HepG2 (cell line): ENCODE measurements at regions not wholly inside any gene's neighbourhood (a gene's known extent, or its start where the extent isn't known, plus 50 kb on each side); places are given as distances from the start of the nearest gene placed in this dataset.

Source experiments
- ATAC-seq: fragments of 200-7000 bp; cut with Tn5 transposase; 3 replicates; pipeline ENCODE4 v1.9.1; 2020; ENCODE audit warnings: mild to moderate bottlenecking, moderate library complexity
- BruUV-seq: library from RNA; stranded (reverse); fragments of 400-500 nt; replicated peaks from 2 replicates; lab custom pipeline; 2021; lab: Mats Ljungman, UMichigan
- CTCF ChIA-PET: fragments of 300-600 bp; formaldehyde crosslinking; extraction: SDS; loops from one replicate; lab custom pipeline; 2021; ENCODE audit warnings: low total read pairs, inconsistent platforms, low intra/inter-chr PET ratio; lab: Yijun Ruan, JAX
- POLR2A ChIA-PET: fragments of 350-600 bp; sonication (Branson Sonifier 250); formaldehyde crosslinking; loops from one replicate; lab custom pipeline; 2020; ENCODE audit warnings: antibody characterized with exemption, inconsistent platforms; lab: Yijun Ruan, JAX
- DNase-seq: peaks from one replicate; pipeline ENCODE4 v3.0.0-alpha.2; 2015; ENCODE audit warnings: low spot score
- FAIRE-seq: peaks from 3 replicates; lab custom pipeline; 2011; peaks lifted over from hg19 to GRCh38; lab: Jason Lieb, UNC
- H2AFZ ChIP-seq: one replicate; pipeline ENCODE4 v1.6.1; 2011; ENCODE audit warnings: low read length, inconsistent platforms
- H3K27ac ChIP-seq: fragments of 300-600 bp; 3 replicates; pipeline ENCODE4 v1.8.0; 2011; ENCODE audit warnings: mixed run types, mild to moderate bottlenecking, mixed read lengths, low read length, inconsistent platforms; ENCODE audit not compliant: insufficient read depth; ENCODE audit errors: extremely low read length
- H3K27me3 ChIP-seq, 2 experiments: fragments of 200-600 bp in 1 of 2; 2 replicates in 1 of 2; 3 replicates in 1 of 2; pipeline versions ENCODE4 v1.6.0 to v1.8.0; 2011; ENCODE audit warnings: low read length in 2 of 2, mild to moderate bottlenecking in 2 of 2, moderate library complexity in 2 of 2, inconsistent platforms in 1 of 2; ENCODE audit not compliant: insufficient read depth in 2 of 2, control insufficient read depth in 1 of 2
- H3K36me3 ChIP-seq, 2 experiments: fragments of 200-600 bp in 1 of 2; replicated peaks in 1 of 2; 2 replicates in 1 of 2; 3 replicates in 1 of 2; pipeline versions ENCODE4 v1.5.1 to v1.8.0; 2011; ENCODE audit warnings: low read length in 2 of 2, inconsistent platforms in 1 of 2; ENCODE audit not compliant: insufficient read depth in 2 of 2, control insufficient read depth in 1 of 2
- H3K4me1 ChIP-seq: 2 replicates; pipeline ENCODE4 v1.5.1; 2012; ENCODE audit warnings: low read length, inconsistent platforms; ENCODE audit not compliant: insufficient read depth
- H3K4me2 ChIP-seq: 2 replicates; pipeline ENCODE4 v1.6.0; 2011; ENCODE audit warnings: low read depth, low read length, inconsistent platforms
- H3K4me3 ChIP-seq, 3 experiments: fragments of 200-600 bp in 1 of 3; sonication (generic), shearing (Covaris generic) in 1 of 3; replicated peaks in 1 of 3; 2 replicates each; pipeline ENCODE4 v1.5.1; 2011 to 2016; ENCODE audit warnings: low read length in 3 of 3, inconsistent platforms in 2 of 3, low read depth in 2 of 3, mild to moderate bottlenecking in 2 of 3, control low read depth in 1 of 3, mixed read lengths in 1 of 3; ENCODE audit not compliant: insufficient read depth in 1 of 3
- H3K79me2 ChIP-seq: one replicate; pipeline ENCODE4 v1.6.1; 2011; ENCODE audit warnings: low read length, inconsistent platforms; ENCODE audit not compliant: insufficient read depth
- H3K9ac ChIP-seq: 2 replicates; pipeline ENCODE4 v1.6.0; 2011; ENCODE audit warnings: mild to moderate bottlenecking, low read depth, low read length, inconsistent platforms; ENCODE audit not compliant: insufficient read depth
- H3K9me3 ChIP-seq: 2 replicates; pipeline ENCODE4 v1.5.1; 2012; ENCODE audit warnings: mild to moderate bottlenecking, low read length
- H4K20me1 ChIP-seq: 2 replicates; pipeline ENCODE4 v1.6.0; 2011; ENCODE audit warnings: inconsistent platforms, mild to moderate bottlenecking, low read length, moderate library complexity; ENCODE audit not compliant: insufficient read depth
- NCOR1 ChIP-seq: fragments of 200-600 bp; sonication (generic); IDR thresholded peaks from 2 replicates; pipeline ENCODE4 v1.7.0; 2017; ENCODE audit warnings: antibody characterized with exemption, low read length, borderline replicate concordance
- NFE2L2 ChIP-seq: fragments of 150-350 bp; IDR thresholded peaks from 2 replicates; pipeline ENCODE4 v1.6.1; 2014; ENCODE audit warnings: low read length
- NFYB ChIP-seq: sonication (generic); formaldehyde crosslinking; IDR thresholded peaks from 2 replicates; pipeline ENCODE4 v1.4.0; 2020; ENCODE audit warnings: missing genetic modification reagents
- RAD51 ChIP-seq: fragments of 450-650 bp; IDR thresholded peaks from 2 replicates; pipeline ENCODE4 v1.6.1; 2016; ENCODE audit warnings: borderline replicate concordance
- TAF15 ChIP-seq: fragments of 200-400 bp; formaldehyde crosslinking; IDR thresholded peaks from one replicate; pipeline ENCODE4 v1.6.1; 2018; ENCODE audit warnings: mild to moderate bottlenecking, low read depth, low read length; ENCODE audit not compliant: poor library complexity, severe bottlenecking
- ZNF44 ChIP-seq: sonication (generic); formaldehyde crosslinking; IDR thresholded peaks from 2 replicates; pipeline ENCODE4 v1.5.1; 2020; ENCODE audit warnings: mild to moderate bottlenecking, missing genetic modification reagents
- ZNF484 ChIP-seq: sonication (generic); formaldehyde crosslinking; IDR thresholded peaks from 2 replicates; pipeline ENCODE4 v1.5.1; 2020; ENCODE audit warnings: mild to moderate bottlenecking, low read depth, missing genetic modification reagents, borderline replicate concordance
- ZNF772 ChIP-seq: sonication (generic); formaldehyde crosslinking; IDR thresholded peaks from 2 replicates; pipeline ENCODE4 v1.5.0; 2020; ENCODE audit warnings: mild to moderate bottlenecking, missing genetic modification reagents
- WGBS: methylation state at CpG from one replicate; pipeline ENCODE4 v1.1.6; 2017; ENCODE audit warnings: low lambda C conversion rate; 5-methylcytosine and 5-hydroxymethylcytosine counted together
- in situ Hi-C: cut with HindIII; loops from 2 replicates; pipeline ENCODE4 v1.10.0; 2017; ENCODE audit warnings: low pct_unique_long_range_greater_than_20kb; ENCODE audit not compliant: extremely low pct_ligation_motif_present
- intact Hi-C: fragments of 100-400 bp; cut with micrococcal nuclease; formaldehyde crosslinking; loops from one replicate; pipeline ENCODE4 v1.10.0; 2022; ENCODE audit not compliant: unreplicated experiment
- TF ChIP-seq, protein P1 (sequence below): IDR thresholded peaks from 2 replicates; pipeline ENCODE4 v1.6.1; 2016; ENCODE audit warnings: low read depth, missing genetic modification reagents, missing compliant biosample characterization
- TF ChIP-seq, protein P2 (sequence below): sonication (generic); formaldehyde crosslinking; IDR thresholded peaks from 2 replicates; pipeline ENCODE4 v1.4.0; 2020; ENCODE audit warnings: missing genetic modification reagents

GRCh38 chr5:159732220-159732619 lies 184.1 kb upstream of the ADRA1B start (continued):
- TF ChIP-seq, protein P1, sequence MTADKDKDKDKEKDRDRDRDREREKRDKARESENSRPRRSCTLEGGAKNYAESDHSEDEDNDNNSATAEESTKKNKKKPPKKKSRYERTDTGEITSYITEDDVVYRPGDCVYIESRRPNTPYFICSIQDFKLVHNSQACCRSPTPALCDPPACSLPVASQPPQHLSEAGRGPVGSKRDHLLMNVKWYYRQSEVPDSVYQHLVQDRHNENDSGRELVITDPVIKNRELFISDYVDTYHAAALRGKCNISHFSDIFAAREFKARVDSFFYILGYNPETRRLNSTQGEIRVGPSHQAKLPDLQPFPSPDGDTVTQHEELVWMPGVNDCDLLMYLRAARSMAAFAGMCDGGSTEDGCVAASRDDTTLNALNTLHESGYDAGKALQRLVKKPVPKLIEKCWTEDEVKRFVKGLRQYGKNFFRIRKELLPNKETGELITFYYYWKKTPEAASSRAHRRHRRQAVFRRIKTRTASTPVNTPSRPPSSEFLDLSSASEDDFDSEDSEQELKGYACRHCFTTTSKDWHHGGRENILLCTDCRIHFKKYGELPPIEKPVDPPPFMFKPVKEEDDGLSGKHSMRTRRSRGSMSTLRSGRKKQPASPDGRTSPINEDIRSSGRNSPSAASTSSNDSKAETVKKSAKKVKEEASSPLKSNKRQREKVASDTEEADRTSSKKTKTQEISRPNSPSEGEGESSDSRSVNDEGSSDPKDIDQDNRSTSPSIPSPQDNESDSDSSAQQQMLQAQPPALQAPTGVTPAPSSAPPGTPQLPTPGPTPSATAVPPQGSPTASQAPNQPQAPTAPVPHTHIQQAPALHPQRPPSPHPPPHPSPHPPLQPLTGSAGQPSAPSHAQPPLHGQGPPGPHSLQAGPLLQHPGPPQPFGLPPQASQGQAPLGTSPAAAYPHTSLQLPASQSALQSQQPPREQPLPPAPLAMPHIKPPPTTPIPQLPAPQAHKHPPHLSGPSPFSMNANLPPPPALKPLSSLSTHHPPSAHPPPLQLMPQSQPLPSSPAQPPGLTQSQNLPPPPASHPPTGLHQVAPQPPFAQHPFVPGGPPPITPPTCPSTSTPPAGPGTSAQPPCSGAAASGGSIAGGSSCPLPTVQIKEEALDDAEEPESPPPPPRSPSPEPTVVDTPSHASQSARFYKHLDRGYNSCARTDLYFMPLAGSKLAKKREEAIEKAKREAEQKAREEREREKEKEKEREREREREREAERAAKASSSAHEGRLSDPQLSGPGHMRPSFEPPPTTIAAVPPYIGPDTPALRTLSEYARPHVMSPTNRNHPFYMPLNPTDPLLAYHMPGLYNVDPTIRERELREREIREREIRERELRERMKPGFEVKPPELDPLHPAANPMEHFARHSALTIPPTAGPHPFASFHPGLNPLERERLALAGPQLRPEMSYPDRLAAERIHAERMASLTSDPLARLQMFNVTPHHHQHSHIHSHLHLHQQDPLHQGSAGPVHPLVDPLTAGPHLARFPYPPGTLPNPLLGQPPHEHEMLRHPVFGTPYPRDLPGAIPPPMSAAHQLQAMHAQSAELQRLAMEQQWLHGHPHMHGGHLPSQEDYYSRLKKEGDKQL, result no peak
- TF ChIP-seq ZNF772 (no peak), NFYB (no peak), ZNF484 (CRISPR knock-in tag) (no peak), RAD51 (no peak), NFE2L2 (no peak), ZNF44 (no peak)
- TF ChIP-seq, protein P2, sequence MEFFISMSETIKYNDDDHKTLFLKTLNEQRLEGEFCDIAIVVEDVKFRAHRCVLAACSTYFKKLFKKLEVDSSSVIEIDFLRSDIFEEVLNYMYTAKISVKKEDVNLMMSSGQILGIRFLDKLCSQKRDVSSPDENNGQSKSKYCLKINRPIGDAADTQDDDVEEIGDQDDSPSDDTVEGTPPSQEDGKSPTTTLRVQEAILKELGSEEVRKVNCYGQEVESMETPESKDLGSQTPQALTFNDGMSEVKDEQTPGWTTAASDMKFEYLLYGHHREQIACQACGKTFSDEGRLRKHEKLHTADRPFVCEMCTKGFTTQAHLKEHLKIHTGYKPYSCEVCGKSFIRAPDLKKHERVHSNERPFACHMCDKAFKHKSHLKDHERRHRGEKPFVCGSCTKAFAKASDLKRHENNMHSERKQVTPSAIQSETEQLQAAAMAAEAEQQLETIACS (CRISPR knock-in tag), result no peak
- TF ChIP-seq, all 625 proteins: peak for 0

- H3K27me3 ChIP-seq, result no peaks in the 10 kb centered on the region; a peak in 1 of 5 replicates
- ATAC-seq (no peak), DNase-seq (no peak), FAIRE-seq (no peak)
- no peaks in the 10 kb centered on the region for H3K9me3 ChIP-seq
- H4K20me1 ChIP-seq, result no peaks in the 10 kb centered on the region
- CTCF ChIA-PET, result no interaction called here
- no peak overlapping the region for H2AFZ ChIP-seq
- H3K79me2 ChIP-seq, result no peaks in the 10 kb centered on the region
- in situ Hi-C loops, result no loop called here
- no peak overlapping the region for H3K4me3 ChIP-seq
- BruUV-seq, result no TSS peak
- intact Hi-C loops, result no loop called here
- H3K27ac ChIP-seq, result no peak overlapping the region
- H3K4me1 ChIP-seq, result no peaks in the 10 kb centered on the region
- POLR2A ChIA-PET, result no interaction called here
- H3K36me3 ChIP-seq, result no peaks in the 10 kb centered on the region
- H3K4me2 ChIP-seq, result no peak overlapping the region
- no peak for TF ChIP-seq TAF15
- no peak for TF ChIP-seq NCOR1
- WGBS, result 0% methylated on average over 2 of the region's 2 CpGs
- no peak overlapping the region for H3K9ac ChIP-seq
Observed at GRCh38 chr5:159734366-159734765, 181.9 kb upstream of the ADRA1B start.
